Loucy (cell line): ENCODE measurements at regions not wholly inside any gene's neighbourhood (a gene's known extent, or its start where the extent isn't known, plus 50 kb on each side); places are given as distances from the start of the nearest gene placed in this dataset.

ENCODE experiments used
- EZH2phosphoT487 ChIP-seq: fragments of 200-600 bp; IDR thresholded peaks from 2 replicates; pipeline ENCODE4 v1.6.1; 2018; ENCODE audit warnings: antibody characterized with exemption, mild to moderate bottlenecking, moderate library complexity, borderline replicate concordance
- TF ChIP-seq, protein P1 (sequence below): fragments of 200-600 bp; sonication (generic); conservative IDR thresholded peaks from 2 replicates; pipeline ENCODE4 v1.5.1; 2014; ENCODE audit warnings: mild to moderate bottlenecking, antibody characterized with exemption, low read length

DNA sequence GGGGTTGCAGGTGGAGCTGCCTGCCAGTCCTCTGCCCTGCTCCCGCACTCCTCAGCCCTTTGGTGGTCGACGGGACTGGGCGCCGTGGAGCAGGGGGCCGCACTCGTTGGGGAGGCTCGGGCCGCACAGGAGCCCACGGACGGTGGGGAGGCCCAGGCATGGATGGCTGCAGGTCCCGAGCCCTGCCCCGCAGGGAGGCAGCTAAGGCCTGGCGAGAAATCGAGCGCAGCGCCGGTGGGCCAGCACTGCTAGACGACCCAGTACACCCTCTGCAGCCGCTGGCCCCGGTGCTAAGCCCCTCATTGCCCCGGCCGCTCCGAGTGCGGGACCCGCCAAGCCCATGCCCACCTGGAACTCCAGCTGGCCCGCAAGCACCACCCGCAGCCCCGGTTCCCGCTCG lies 221.8 kb downstream of the BTG1 start:
- TF ChIP-seq, protein P1, sequence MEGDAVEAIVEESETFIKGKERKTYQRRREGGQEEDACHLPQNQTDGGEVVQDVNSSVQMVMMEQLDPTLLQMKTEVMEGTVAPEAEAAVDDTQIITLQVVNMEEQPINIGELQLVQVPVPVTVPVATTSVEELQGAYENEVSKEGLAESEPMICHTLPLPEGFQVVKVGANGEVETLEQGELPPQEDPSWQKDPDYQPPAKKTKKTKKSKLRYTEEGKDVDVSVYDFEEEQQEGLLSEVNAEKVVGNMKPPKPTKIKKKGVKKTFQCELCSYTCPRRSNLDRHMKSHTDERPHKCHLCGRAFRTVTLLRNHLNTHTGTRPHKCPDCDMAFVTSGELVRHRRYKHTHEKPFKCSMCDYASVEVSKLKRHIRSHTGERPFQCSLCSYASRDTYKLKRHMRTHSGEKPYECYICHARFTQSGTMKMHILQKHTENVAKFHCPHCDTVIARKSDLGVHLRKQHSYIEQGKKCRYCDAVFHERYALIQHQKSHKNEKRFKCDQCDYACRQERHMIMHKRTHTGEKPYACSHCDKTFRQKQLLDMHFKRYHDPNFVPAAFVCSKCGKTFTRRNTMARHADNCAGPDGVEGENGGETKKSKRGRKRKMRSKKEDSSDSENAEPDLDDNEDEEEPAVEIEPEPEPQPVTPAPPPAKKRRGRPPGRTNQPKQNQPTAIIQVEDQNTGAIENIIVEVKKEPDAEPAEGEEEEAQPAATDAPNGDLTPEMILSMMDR, result no peak
- TF ChIP-seq EZH2phosphoT487, result no peak
